ENCODE measurements at regions not wholly inside any gene's neighbourhood (a gene's known extent, or its start where the extent isn't known, plus 50 kb on each side); places are given as distances from the start of the nearest gene placed in this dataset.
A peak's percentile ranks its signal among the peaks of the same experiment; 100 is the strongest.

DNA sequence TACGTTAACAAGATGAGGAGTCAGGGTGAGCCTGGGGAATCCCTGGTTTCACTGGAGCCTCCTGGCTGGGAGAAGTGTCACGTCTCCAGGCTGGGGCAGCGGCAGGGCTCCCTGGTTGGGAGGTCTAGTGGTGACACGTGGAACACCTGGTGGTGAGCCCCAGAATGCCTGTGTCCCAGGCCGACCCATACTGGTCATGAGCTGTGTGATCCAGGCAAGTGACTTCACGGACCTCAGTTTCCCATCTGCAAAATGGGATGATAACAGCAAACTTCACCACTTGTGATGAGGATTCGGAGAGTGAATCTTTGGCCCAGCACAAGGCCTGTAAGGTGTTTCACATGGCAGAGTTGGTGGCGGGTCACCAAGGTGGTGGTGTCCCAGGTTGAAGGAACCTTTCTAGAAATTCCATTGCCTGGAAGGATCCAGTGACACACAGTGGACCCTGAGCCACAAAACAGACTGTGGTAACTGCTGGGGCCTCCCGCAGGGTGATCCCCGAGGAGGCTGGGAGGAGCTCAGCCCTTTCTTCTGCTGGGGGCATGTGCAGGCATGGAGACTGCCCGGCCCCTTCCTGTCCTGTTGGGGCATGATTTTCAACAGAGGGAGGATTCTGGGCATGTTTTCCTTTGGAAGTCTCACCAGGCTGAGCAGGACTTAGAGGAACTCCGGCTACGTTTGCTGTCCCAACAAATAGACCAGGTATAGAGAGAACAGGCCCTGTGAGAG, 153.9 kb upstream of the IER5L start:
- TF ChIP-seq, protein P1, sequence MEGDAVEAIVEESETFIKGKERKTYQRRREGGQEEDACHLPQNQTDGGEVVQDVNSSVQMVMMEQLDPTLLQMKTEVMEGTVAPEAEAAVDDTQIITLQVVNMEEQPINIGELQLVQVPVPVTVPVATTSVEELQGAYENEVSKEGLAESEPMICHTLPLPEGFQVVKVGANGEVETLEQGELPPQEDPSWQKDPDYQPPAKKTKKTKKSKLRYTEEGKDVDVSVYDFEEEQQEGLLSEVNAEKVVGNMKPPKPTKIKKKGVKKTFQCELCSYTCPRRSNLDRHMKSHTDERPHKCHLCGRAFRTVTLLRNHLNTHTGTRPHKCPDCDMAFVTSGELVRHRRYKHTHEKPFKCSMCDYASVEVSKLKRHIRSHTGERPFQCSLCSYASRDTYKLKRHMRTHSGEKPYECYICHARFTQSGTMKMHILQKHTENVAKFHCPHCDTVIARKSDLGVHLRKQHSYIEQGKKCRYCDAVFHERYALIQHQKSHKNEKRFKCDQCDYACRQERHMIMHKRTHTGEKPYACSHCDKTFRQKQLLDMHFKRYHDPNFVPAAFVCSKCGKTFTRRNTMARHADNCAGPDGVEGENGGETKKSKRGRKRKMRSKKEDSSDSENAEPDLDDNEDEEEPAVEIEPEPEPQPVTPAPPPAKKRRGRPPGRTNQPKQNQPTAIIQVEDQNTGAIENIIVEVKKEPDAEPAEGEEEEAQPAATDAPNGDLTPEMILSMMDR (IDR thresholded peaks at IDR 0.05; ENCODE audit: poor library complexity, severe bottlenecking): peak; percentile 5
- ATAC-seq (ENCODE audit: low read depth) (peak; percentile 48), DNase-seq (ENCODE audit: low spot score) (peak; percentile 87)
- no peaks in the 10 kb centered on the region for H3K27me3 ChIP-seq (ENCODE audit: insufficient read depth, poor library complexity, severe bottlenecking)
- peak overlapping the region; percentile 40 for H3K4me3 ChIP-seq (ENCODE audit: severe bottlenecking)
- H3K4me1 ChIP-seq (ENCODE audit: insufficient read depth, poor library complexity, severe bottlenecking): peaks cover 31% of the 10 kb centered on the region
- peaks cover 9% of the 10 kb centered on the region; the same call in 1 of the 2 replicates for H3K36me3 ChIP-seq (ENCODE audit: low read depth)
- H3K9me3 ChIP-seq (ENCODE audit: severe bottlenecking): no peaks in the 10 kb centered on the region
- peak overlapping the region; percentile 100 for H3K27ac ChIP-seq (ENCODE audit: poor library complexity, severe bottlenecking)

DNA sequence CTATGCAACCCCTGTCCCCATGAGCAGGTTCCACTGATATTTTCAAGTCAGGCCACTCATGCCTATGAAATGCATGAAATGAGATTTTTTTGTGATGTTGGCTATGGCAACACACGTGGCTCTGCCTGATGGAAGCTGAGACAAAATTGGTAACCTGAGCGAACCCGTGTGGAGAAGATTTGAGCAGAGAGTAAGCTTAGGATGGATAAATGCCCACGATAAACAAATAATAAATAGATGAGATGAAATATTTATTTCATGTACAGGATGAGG, 153.4 kb upstream of the IER5L start:
- ATAC-seq (ENCODE audit: low read depth) (no peak), DNase-seq (ENCODE audit: low spot score) (no peak)
- TF ChIP-seq, protein P1 (IDR thresholded peaks at IDR 0.05; ENCODE audit: poor library complexity, severe bottlenecking): no peak
- Histone ChIP-seq H3K36me3 (ENCODE audit: low read depth) (peaks cover 9% of the 10 kb centered on the region; the same call in 1 of the 2 replicates), H3K4me1 (ENCODE audit: insufficient read depth, poor library complexity, severe bottlenecking) (peaks cover 31% of the 10 kb centered on the region), H3K4me3 (ENCODE audit: severe bottlenecking) (no peak overlapping the region), H3K27me3 (ENCODE audit: insufficient read depth, poor library complexity, severe bottlenecking) (no peaks in the 10 kb centered on the region), H3K27ac (ENCODE audit: poor library complexity, severe bottlenecking) (peak overlapping the region; percentile 100), H3K9me3 (ENCODE audit: severe bottlenecking) (no peaks in the 10 kb centered on the region)

DNA sequence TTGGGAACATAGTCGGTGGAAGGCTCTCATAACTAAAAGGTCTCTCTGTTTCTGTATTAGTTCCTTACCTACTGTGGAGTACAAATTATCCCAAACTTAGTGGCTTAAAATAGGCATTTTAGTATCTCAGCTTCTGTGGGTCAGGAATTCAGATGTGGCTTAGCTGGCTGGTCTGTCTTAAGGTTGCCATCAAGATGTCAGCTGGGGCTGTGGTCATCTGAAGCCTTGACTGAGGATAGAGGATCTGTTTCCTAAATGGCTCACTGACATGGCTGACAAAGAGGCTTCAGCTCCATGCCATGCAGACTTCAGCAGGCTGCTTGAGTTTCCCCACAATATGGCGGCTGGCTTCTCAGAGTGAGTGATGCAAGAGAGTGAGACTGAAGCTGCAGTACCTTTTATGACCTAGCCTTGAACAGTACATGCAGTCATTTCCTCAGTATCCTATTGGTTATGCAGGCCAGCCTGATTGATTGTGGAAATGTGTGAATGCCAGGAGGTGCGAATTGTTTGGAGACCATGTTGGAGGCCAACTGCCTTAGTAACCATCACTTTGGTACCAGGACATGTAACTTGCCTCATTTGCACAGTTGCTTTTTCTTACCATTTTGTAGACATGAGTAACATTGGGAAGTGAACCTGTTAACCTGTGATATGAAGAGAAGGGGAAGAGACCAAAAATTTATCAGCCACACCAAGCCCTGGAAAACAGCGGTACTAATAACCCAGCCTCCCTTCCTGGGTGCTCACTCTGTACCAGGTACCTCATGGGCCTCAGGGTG, 152.8 kb upstream of the IER5L start:
- ATAC-seq (ENCODE audit: low read depth) (no peak), DNase-seq (ENCODE audit: low spot score) (no peak)
- H3K9me3 ChIP-seq (ENCODE audit: severe bottlenecking): no peaks in the 10 kb centered on the region
- peaks cover 29% of the 10 kb centered on the region for H3K4me1 ChIP-seq (ENCODE audit: insufficient read depth, poor library complexity, severe bottlenecking)
- H3K36me3 ChIP-seq (ENCODE audit: low read depth): peaks cover 6% of the 10 kb centered on the region; the same call in 1 of the 2 replicates
- peak overlapping the region; percentile 100 for H3K27ac ChIP-seq (ENCODE audit: poor library complexity, severe bottlenecking)
- H3K4me3 ChIP-seq (ENCODE audit: severe bottlenecking): no peak overlapping the region
- H3K27me3 ChIP-seq (ENCODE audit: insufficient read depth, poor library complexity, severe bottlenecking): no peaks in the 10 kb centered on the region
- TF ChIP-seq, protein P1 (IDR thresholded peaks at IDR 0.05; ENCODE audit: poor library complexity, severe bottlenecking): no peak

DNA sequence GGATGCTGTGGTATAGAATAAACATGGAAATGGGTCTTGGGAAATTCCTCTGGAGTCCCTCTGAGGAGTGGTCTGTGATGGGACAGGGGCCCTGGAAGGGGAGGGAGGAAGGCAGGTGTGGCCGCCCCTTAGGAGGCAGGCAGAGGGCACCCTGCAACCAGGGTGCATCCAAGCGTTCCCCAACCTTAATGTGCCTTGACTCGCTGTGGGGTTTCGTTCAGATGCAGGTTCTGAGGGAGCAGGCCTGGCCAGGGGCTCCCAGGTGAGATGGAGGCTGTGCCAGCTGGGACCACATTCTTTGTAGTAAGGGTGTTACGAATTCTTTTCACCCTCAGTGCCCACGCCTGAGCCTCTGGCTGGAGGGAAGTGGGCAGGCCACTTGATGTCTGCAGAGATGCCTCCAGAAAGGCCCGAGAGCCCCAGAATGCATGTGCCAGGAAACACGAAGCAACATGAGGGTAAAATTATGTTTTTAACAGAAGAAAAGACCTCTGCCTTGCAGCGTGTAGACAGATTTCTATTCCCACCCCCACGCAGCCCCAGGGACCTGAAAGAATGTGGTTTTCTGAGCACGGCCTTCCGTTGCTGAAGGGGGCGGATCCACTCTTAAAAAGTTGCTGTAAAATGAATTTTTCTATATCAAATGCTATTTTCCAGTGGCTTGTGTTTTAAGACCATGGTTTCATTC, 150.4 kb upstream of the IER5L start:
- no peak for ATAC-seq (ENCODE audit: low read depth)
- Histone ChIP-seq H3K36me3 (ENCODE audit: low read depth) (no peaks in the 10 kb centered on the region), H3K27me3 (ENCODE audit: insufficient read depth, poor library complexity, severe bottlenecking) (no peaks in the 10 kb centered on the region), H3K4me3 (ENCODE audit: severe bottlenecking) (no peak overlapping the region), H3K4me1 (ENCODE audit: insufficient read depth, poor library complexity, severe bottlenecking) (peaks cover 12% of the 10 kb centered on the region), H3K27ac (ENCODE audit: poor library complexity, severe bottlenecking) (no peak overlapping the region), H3K9me3 (ENCODE audit: severe bottlenecking) (no peaks in the 10 kb centered on the region)
- TF ChIP-seq, protein P1 (IDR thresholded peaks at IDR 0.05; ENCODE audit: poor library complexity, severe bottlenecking): no peak
- DNase-seq (ENCODE audit: low spot score): no peak

All from RWPE2 (cell line).